Stimulated activated CD4-positive, alpha-beta T cell treated with anti-CD3 and anti-CD28 coated beads, Interleukin-1b, Interleukin-23, amount 100 ng/mL, for 48 hours (primary cell): ENCODE measurements at regions not wholly inside any gene's neighbourhood (a gene's known extent, or its start where the extent isn't known, plus 50 kb on each side); places are given as distances from the start of the nearest gene placed in this dataset.
"Not testable (repeated sequence)": the region's sequence is repeated elsewhere in the genome, so short reads cannot be mapped to it uniquely, and the experiment has no call there.

Experiments
- DNase-seq: peaks from one replicate; pipeline ENCODE4 v3.0.0-alpha.2; 2020

- DNase-seq: no peak
Measured at GRCh38 chrX:47776292-47777006, 60.3 kb upstream of the ZNF81 start.

- DNase-seq: no peak
Measured at GRCh38 chrX:47772764-47773163, 63.9 kb upstream of the ZNF81 start.

GRCh38 chrX:47771473-47771872 is 65.2 kb upstream of the ZNF81 start:
- no peak for DNase-seq

GRCh38 chrX:47762826-47763225 is 73.9 kb upstream of the ZNF81 start:
- DNase-seq: not testable (repeated sequence)

- DNase-seq: no peak
Measured at GRCh38 chrX:47752685-47753084, 84.0 kb upstream of the ZNF81 start.

- peak; percentile 39 for DNase-seq
Measured at GRCh38 chrX:47751670-47752069, 85.0 kb upstream of the ZNF81 start.

GRCh38 chrX:47749185-47749967 is 87.3 kb upstream of the ZNF81 start:
- DNase-seq: no peak

- DNase-seq: no peak
Measured at GRCh38 chrX:47748576-47748975, 88.1 kb upstream of the ZNF81 start.

- DNase-seq: no peak
Measured at GRCh38 chrX:47746446-47746845, 87.5 kb upstream of the UXT start.

- DNase-seq: no peak
Measured at GRCh38 chrX:47745416-47745815, 86.4 kb upstream of the UXT start.

- DNase-seq: no peak
Measured at GRCh38 chrX:47743504-47743903, 84.5 kb upstream of the UXT start.

GRCh38 chrX:47738870-47739269 is 79.9 kb upstream of the UXT start:
- DNase-seq: not testable (repeated sequence)

- DNase-seq: peak; percentile 5
Measured at GRCh38 chrX:47723689-47724088, 64.7 kb upstream of the UXT start.

GRCh38 chrX:47723083-47723482 is 64.1 kb upstream of the UXT start:
- DNase-seq: no peak

- no peak for DNase-seq
Measured at GRCh38 chrX:47722260-47722659, 63.3 kb upstream of the UXT start.

GRCh38 chrX:47715078-47715477 is 56.1 kb upstream of the UXT start:
- not testable (repeated sequence) for DNase-seq

- DNase-seq: not testable (repeated sequence)
Measured at GRCh38 chrX:47712675-47713074, 53.7 kb upstream of the UXT start.

- no peak for DNase-seq
Measured at GRCh38 chrX:47710252-47710651, 51.3 kb upstream of the UXT start.
